Endothelial cell of umbilical vein (primary cell): ENCODE measurements at regions not wholly inside any gene's neighbourhood (a gene's known extent, or its start where the extent isn't known, plus 50 kb on each side); places are given as distances from the start of the nearest gene placed in this dataset.

ENCODE experiments used
- BruUV-seq: library from RNA; stranded (reverse); fragments of 400-500 nt; replicated peaks from 2 replicates; lab custom pipeline; 2021; lab: Mats Ljungman, UMichigan
- CTCF ChIA-PET: fragments of 300-600, 350-600 bp; sonication (Branson Sonifier 250); formaldehyde crosslinking; loops from one replicate; lab custom pipeline; 2021; ENCODE audit warnings: antibody characterized with exemption, inconsistent platforms; lab: Charles Lee
- POLR2A ChIA-PET: fragments of 300-600, 350-600 bp; sonication (Branson Sonifier 250); formaldehyde crosslinking; loops from one replicate; lab custom pipeline; 2021; ENCODE audit warnings: antibody characterized with exemption, inconsistent platforms; lab: Charles Lee
- DNase-seq: peaks from one replicate; pipeline ENCODE4 v3.0.0-alpha.2; 2011; ENCODE audit warnings: low read depth, low spot score
- FAIRE-seq: peaks from 2 replicates; lab custom pipeline; 2011; peaks lifted over from hg19 to GRCh38; lab: Jason Lieb, UNC
- H2AFZ ChIP-seq: 2 replicates; pipeline ENCODE4 v1.6.0; 2012; ENCODE audit warnings: low read depth, low read length, control low read depth, inconsistent platforms
- H3K27ac ChIP-seq: 2 replicates; pipeline ENCODE4 v1.5.1; 2011; ENCODE audit warnings: low read depth, mild to moderate bottlenecking, control low read depth, low read length, moderate library complexity; ENCODE audit not compliant: insufficient read depth
- H3K27me3 ChIP-seq, 2 experiments: 2 replicates each; pipeline versions ENCODE4 v1.6.0 to v1.6.1; 2011; ENCODE audit warnings: low read length in 2 of 2, mixed read lengths in 1 of 2; ENCODE audit not compliant: control insufficient read depth in 2 of 2, insufficient read depth in 2 of 2
- H3K36me3 ChIP-seq, 2 experiments: 2 replicates in 1 of 2; 3 replicates in 1 of 2; pipeline ENCODE4 v1.5.1; 2011; ENCODE audit warnings: low read length in 2 of 2, mild to moderate bottlenecking in 1 of 2, moderate library complexity in 1 of 2; ENCODE audit not compliant: control insufficient read depth in 2 of 2, insufficient read depth in 2 of 2; ENCODE audit errors: extremely low read depth in 1 of 2
- H3K4me1 ChIP-seq: 3 replicates; pipeline ENCODE4 v1.5.1; 2011; ENCODE audit warnings: mild to moderate bottlenecking, low read length; ENCODE audit not compliant: control insufficient read depth, insufficient read depth; ENCODE audit errors: extremely low read depth
- H3K4me2 ChIP-seq: 2 replicates; pipeline ENCODE4 v1.6.1; 2011; ENCODE audit warnings: low read length, control low read depth, mixed read lengths; ENCODE audit not compliant: insufficient read depth
- H3K4me3 ChIP-seq, 3 experiments: fragments of 200-600 bp in 1 of 3; sonication (generic), shearing (Covaris generic) in 1 of 3; replicated peaks in 1 of 3; 2 replicates each; pipeline ENCODE4 v1.5.1; 2011 to 2016; ENCODE audit warnings: control low read depth in 3 of 3, low read length in 3 of 3, mild to moderate bottlenecking in 2 of 3, inconsistent platforms in 1 of 3, low read depth in 1 of 3, moderate library complexity in 1 of 3; ENCODE audit not compliant: insufficient read depth in 1 of 3
- H3K79me2 ChIP-seq: 2 replicates; pipeline ENCODE4 v1.6.0; 2012; ENCODE audit warnings: low read length, inconsistent platforms; ENCODE audit not compliant: control insufficient read depth, insufficient read depth
- H3K9ac ChIP-seq: replicated peaks from 2 replicates; pipeline ENCODE3; 2011; ENCODE audit warnings: low read length, control low read depth; ENCODE audit not compliant: insufficient read depth; ENCODE audit errors: extremely low read depth
- H3K9me1 ChIP-seq: replicated peaks from 3 replicates; pipeline ENCODE4 v1.6.0; 2011; ENCODE audit warnings: mild to moderate bottlenecking, low read length; ENCODE audit not compliant: control insufficient read depth, insufficient read depth; ENCODE audit errors: extremely low read depth
- H3K9me3 ChIP-seq: replicated peaks from 2 replicates; pipeline ENCODE4 v1.5.1; 2012; ENCODE audit warnings: low read length, inconsistent platforms; ENCODE audit not compliant: control insufficient read depth, insufficient read depth
- H4K20me1 ChIP-seq: replicated peaks from 2 replicates; pipeline ENCODE3; 2011; ENCODE audit warnings: mild to moderate bottlenecking, low read length; ENCODE audit not compliant: control insufficient read depth, insufficient read depth; ENCODE audit errors: extremely low read depth
- CTCF ChIP-seq, 2 donors: IDR thresholded peaks; 1 replicate in 1 of 2; 2 replicates in 1 of 2; pipeline ENCODE4 v1.5.1; 2011; ENCODE audit warnings: low read length in 2 of 2, mild to moderate bottlenecking in 2 of 2, moderate library complexity in 2 of 2, control low read depth in 1 of 2, inconsistent platforms in 1 of 2, low read depth in 1 of 2; ENCODE audit not compliant: insufficient read depth in 1 of 2; ENCODE audit errors: extremely low read depth in 1 of 2
- EZH2 ChIP-seq: IDR thresholded peaks from 2 replicates; pipeline ENCODE4 v1.6.1; 2012; ENCODE audit warnings: borderline replicate concordance, low read depth, mild to moderate bottlenecking, moderate library complexity, low read length, inconsistent platforms; ENCODE audit not compliant: severe bottlenecking
- FOS ChIP-seq: IDR thresholded peaks from 2 replicates; pipeline ENCODE4 v1.6.1; 2011; ENCODE audit warnings: mild to moderate bottlenecking, low read length, moderate library complexity, borderline replicate concordance; ENCODE audit not compliant: insufficient read depth
- GATA2 ChIP-seq: IDR thresholded peaks from 2 replicates; pipeline ENCODE4 v1.7.0; 2011; ENCODE audit warnings: low read depth, mild to moderate bottlenecking, moderate library complexity, mixed read lengths, low read length; ENCODE audit not compliant: insufficient read length, insufficient read depth
- JUN ChIP-seq: IDR thresholded peaks from 2 replicates; pipeline ENCODE4 v1.6.1; 2011; ENCODE audit warnings: borderline replicate concordance, low read depth; ENCODE audit not compliant: insufficient read length, insufficient read depth
- MAX ChIP-seq: IDR thresholded peaks from 2 replicates; pipeline ENCODE4 v1.6.1; 2011; ENCODE audit not compliant: insufficient read depth, insufficient read length
- MYC ChIP-seq: IDR thresholded peaks from one replicate; pipeline ENCODE4 v1.6.1; 2011; ENCODE audit warnings: mild to moderate bottlenecking, low read depth, low read length
- POLR2A ChIP-seq: IDR thresholded peaks from 2 replicates; pipeline ENCODE4 v1.6.1; 2012; ENCODE audit warnings: low read depth, mild to moderate bottlenecking, control low read depth, low read length
- POLR2AphosphoS5 ChIP-seq: IDR thresholded peaks from 2 replicates; pipeline ENCODE4 v1.6.1; 2012; ENCODE audit warnings: low read depth, mild to moderate bottlenecking, control low read depth, low read length, moderate library complexity; ENCODE audit not compliant: insufficient read depth
- dilution Hi-C: fragments of 300-500 bp; cut with MboI; formaldehyde crosslinking; loops from one replicate; pipeline ENCODE4 v1.15.0; 2019; ENCODE audit warnings: low sequenced_read_pairs; ENCODE audit not compliant: extremely low pct_ligation_motif_present
- intact Hi-C: fragments of 100-400 bp; cut with micrococcal nuclease; formaldehyde crosslinking; loops from one replicate; pipeline ENCODE4 v1.10.0; 2022

GRCh38 chr6:106761160-106761559, 131.8 kb downstream of the QRSL1 start:
- no peak for DNase-seq
- intact Hi-C loops = no loop called here

More at GRCh38 chr6:106761160-106761559, 131.8 kb downstream of the QRSL1 start:
- TF ChIP-seq GATA2 (no peak), CTCF (IDR thresholded peaks at IDR 0.05; ENCODE audit: extremely low read depth in 1 of 2, insufficient read depth in 1 of 2, low read depth in 1 of 2, low read length in 2 of 2) (no peak), POLR2A (no peak), EZH2 (no peak), FOS (no peak), POLR2AphosphoS5 (no peak), MAX (no peak), JUN (no peak), MYC (no peak)
- dilution Hi-C loops = no loop called here
- no peaks in the 10 kb centered on the region for H3K9me3 ChIP-seq
- no peak overlapping the region for H2AFZ ChIP-seq
- H3K9me1 ChIP-seq = no peaks in the 10 kb centered on the region
- H3K4me3 ChIP-seq = no peak overlapping the region
- H3K79me2 ChIP-seq = no peaks in the 10 kb centered on the region
- BruUV-seq = no TSS peak
- no peaks in the 10 kb centered on the region for H3K36me3 ChIP-seq
- ChIA-PET POLR2A (no interaction called here), CTCF (no interaction called here)
- no peak overlapping the region for H3K27ac ChIP-seq
- no peak for FAIRE-seq
- no peak overlapping the region for H3K4me2 ChIP-seq
- H3K4me1 ChIP-seq = no peaks in the 10 kb centered on the region
- no peaks in the 10 kb centered on the region for H3K27me3 ChIP-seq
- no peak overlapping the region for H3K9ac ChIP-seq
- H4K20me1 ChIP-seq = no peaks in the 10 kb centered on the region
